Panc1 (cell line): ENCODE measurements at regions not wholly inside any gene's neighbourhood (a gene's known extent, or its start where the extent isn't known, plus 50 kb on each side); places are given as distances from the start of the nearest gene placed in this dataset.

ENCODE experiments used
- POLR2AphosphoS5 ChIP-seq: IDR thresholded peaks from 2 replicates; pipeline ENCODE4 v1.6.1; 2012; ENCODE audit warnings: mild to moderate bottlenecking, low read depth, low read length, moderate library complexity
- TF ChIP-seq, protein P1 (sequence below): fragments of 450-650 bp; IDR thresholded peaks from 2 replicates; pipeline ENCODE4 v1.5.1; 2017; ENCODE audit warnings: mild to moderate bottlenecking
- TF ChIP-seq, protein P2 (sequence below), 2 experiments: IDR thresholded peaks; 2 replicates each; pipeline ENCODE4 v1.6.1; 2011 to 2012; ENCODE audit warnings: low read depth in 2 of 2, control low read depth in 1 of 2, low read length in 1 of 2, mild to moderate bottlenecking in 1 of 2, moderate library complexity in 1 of 2; ENCODE audit not compliant: insufficient read depth in 1 of 2

DNA sequence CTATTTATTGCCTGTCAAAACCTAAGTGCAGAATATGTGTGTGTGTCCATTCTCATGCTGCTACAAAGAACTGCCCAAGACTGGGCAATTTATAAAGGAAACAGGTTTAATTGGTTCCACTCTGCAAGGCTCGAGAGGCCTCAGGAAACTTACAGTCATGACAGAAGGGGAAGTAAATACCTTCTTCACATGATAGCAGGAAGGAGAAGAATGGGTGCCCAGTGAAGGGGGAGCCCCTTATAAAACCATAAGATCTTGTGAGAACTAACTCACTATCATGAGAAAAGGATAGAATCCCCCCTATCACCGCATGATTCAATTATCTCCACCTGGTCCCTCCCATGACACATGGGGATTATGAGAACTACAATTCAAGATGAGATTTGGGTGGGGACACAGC lies 300.7 kb upstream of the SNX7 start:
- TF ChIP-seq, protein P1, sequence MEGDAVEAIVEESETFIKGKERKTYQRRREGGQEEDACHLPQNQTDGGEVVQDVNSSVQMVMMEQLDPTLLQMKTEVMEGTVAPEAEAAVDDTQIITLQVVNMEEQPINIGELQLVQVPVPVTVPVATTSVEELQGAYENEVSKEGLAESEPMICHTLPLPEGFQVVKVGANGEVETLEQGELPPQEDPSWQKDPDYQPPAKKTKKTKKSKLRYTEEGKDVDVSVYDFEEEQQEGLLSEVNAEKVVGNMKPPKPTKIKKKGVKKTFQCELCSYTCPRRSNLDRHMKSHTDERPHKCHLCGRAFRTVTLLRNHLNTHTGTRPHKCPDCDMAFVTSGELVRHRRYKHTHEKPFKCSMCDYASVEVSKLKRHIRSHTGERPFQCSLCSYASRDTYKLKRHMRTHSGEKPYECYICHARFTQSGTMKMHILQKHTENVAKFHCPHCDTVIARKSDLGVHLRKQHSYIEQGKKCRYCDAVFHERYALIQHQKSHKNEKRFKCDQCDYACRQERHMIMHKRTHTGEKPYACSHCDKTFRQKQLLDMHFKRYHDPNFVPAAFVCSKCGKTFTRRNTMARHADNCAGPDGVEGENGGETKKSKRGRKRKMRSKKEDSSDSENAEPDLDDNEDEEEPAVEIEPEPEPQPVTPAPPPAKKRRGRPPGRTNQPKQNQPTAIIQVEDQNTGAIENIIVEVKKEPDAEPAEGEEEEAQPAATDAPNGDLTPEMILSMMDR = no peak
- TF ChIP-seq POLR2AphosphoS5 = no peak
- TF ChIP-seq, protein P2, sequence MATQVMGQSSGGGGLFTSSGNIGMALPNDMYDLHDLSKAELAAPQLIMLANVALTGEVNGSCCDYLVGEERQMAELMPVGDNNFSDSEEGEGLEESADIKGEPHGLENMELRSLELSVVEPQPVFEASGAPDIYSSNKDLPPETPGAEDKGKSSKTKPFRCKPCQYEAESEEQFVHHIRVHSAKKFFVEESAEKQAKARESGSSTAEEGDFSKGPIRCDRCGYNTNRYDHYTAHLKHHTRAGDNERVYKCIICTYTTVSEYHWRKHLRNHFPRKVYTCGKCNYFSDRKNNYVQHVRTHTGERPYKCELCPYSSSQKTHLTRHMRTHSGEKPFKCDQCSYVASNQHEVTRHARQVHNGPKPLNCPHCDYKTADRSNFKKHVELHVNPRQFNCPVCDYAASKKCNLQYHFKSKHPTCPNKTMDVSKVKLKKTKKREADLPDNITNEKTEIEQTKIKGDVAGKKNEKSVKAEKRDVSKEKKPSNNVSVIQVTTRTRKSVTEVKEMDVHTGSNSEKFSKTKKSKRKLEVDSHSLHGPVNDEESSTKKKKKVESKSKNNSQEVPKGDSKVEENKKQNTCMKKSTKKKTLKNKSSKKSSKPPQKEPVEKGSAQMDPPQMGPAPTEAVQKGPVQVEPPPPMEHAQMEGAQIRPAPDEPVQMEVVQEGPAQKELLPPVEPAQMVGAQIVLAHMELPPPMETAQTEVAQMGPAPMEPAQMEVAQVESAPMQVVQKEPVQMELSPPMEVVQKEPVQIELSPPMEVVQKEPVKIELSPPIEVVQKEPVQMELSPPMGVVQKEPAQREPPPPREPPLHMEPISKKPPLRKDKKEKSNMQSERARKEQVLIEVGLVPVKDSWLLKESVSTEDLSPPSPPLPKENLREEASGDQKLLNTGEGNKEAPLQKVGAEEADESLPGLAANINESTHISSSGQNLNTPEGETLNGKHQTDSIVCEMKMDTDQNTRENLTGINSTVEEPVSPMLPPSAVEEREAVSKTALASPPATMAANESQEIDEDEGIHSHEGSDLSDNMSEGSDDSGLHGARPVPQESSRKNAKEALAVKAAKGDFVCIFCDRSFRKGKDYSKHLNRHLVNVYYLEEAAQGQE (IDR thresholded peaks at IDR 0.05; ENCODE audit: insufficient read depth in 1 of 2, low read depth in 2 of 2, low read length in 1 of 2) = no peak
